T follicular helper cell (primary cell): ENCODE measurements at regions not wholly inside any gene's neighbourhood (a gene's known extent, or its start where the extent isn't known, plus 50 kb on each side); places are given as distances from the start of the nearest gene placed in this dataset.
A peak's percentile ranks its signal among the peaks of the same experiment; 100 is the strongest.
"Not testable (repeated sequence)": the region's sequence is repeated elsewhere in the genome, so short reads cannot be mapped to it uniquely, and the experiment has no call there.

ENCODE experiments used
- DNase-seq: peaks from one replicate; pipeline ENCODE4 v3.0.0-alpha.2; 2020; ENCODE audit warnings: low read depth

GRCh38 chrX:1012678-1013300 is 199.7 kb downstream of the CRLF2 start:
- DNase-seq, result no peak

- DNase-seq, result no peak
These were observed 200.7 kb downstream of the CRLF2 start for GRCh38 chrX:1011691-1012283.

GRCh38 chrX:1009771-1010170 is 202.7 kb downstream of the CRLF2 start:
- no peak for DNase-seq

- no peak for DNase-seq
These were observed 206.2 kb downstream of the CRLF2 start for GRCh38 chrX:1006156-1006730.

GRCh38 chrX:1002611-1003010 is 209.8 kb downstream of the CRLF2 start:
- DNase-seq, result no peak

GRCh38 chrX:997631-998137 is 214.8 kb downstream of the CRLF2 start:
- DNase-seq, result no peak

- DNase-seq, result no peak
These were observed 217.7 kb downstream of the CRLF2 start for GRCh38 chrX:994780-995179.

- DNase-seq, result peak; percentile 86
These were observed 222.4 kb downstream of the CRLF2 start for GRCh38 chrX:989959-990510.

- DNase-seq, result not testable (repeated sequence)
These were observed 223.9 kb downstream of the CRLF2 start for GRCh38 chrX:988530-988929.

- DNase-seq, result no peak
These were observed 230.4 kb downstream of the CRLF2 start for GRCh38 chrX:981791-982626.

GRCh38 chrX:980587-981235 is 231.7 kb downstream of the CRLF2 start:
- no peak for DNase-seq

GRCh38 chrX:979127-979526 is 233.3 kb downstream of the CRLF2 start:
- DNase-seq, result not testable (repeated sequence)

GRCh38 chrX:973010-973632 is 239.3 kb downstream of the CRLF2 start:
- no peak for DNase-seq

- DNase-seq, result no peak
These were observed 244.1 kb downstream of the CRLF2 start for GRCh38 chrX:968148-968965.

- DNase-seq, result no peak
These were observed 245.9 kb downstream of the CRLF2 start for GRCh38 chrX:966396-967070.

- DNase-seq, result no peak
These were observed 247.5 kb downstream of the CRLF2 start for GRCh38 chrX:964831-965416.

- no peak for DNase-seq
These were observed 251.6 kb downstream of the CRLF2 start for GRCh38 chrX:960821-961220.

GRCh38 chrX:959595-959994 is 252.9 kb downstream of the CRLF2 start:
- DNase-seq, result no peak

- DNase-seq, result not testable (repeated sequence)
These were observed 257.2 kb downstream of the CRLF2 start for GRCh38 chrX:955168-955781.
